H1 (cell line): ENCODE measurements at regions not wholly inside any gene's neighbourhood (a gene's known extent, or its start where the extent isn't known, plus 50 kb on each side); places are given as distances from the start of the nearest gene placed in this dataset.

Experiments
- CTCF ChIA-PET: fragments of 300-600 bp; sonication (Branson Sonifier 250); formaldehyde crosslinking; loops from one replicate; lab custom pipeline; 2021; ENCODE audit not compliant: partially characterized antibody; lab: Charles Lee
- POLR2A ChIA-PET: fragments of 300-600 bp; sonication (Branson Sonifier 250); formaldehyde crosslinking; loops from one replicate; lab custom pipeline; 2021; ENCODE audit warnings: inconsistent platforms; ENCODE audit not compliant: partially characterized antibody; lab: Charles Lee
- DNase-seq, 2 experiments: peaks; one replicate each; pipeline versions ENCODE4 v3.0.0 to v3.0.0-alpha.2; 2010 to 2022; ENCODE audit warnings: low spot score in 2 of 2, low read depth in 1 of 2, mixed read lengths in 1 of 2
- FAIRE-seq: peaks from 2 replicates; lab custom pipeline; 2011; peaks lifted over from hg19 to GRCh38; lab: Jason Lieb, UNC
- H2AFZ ChIP-seq: 2 replicates; pipeline ENCODE4 v1.8.1; 2012; ENCODE audit warnings: low read length, inconsistent platforms
- H2AK5ac ChIP-seq: 2 replicates; pipeline ENCODE4 v1.6.1; 2013; ENCODE audit warnings: low read depth, low read length
- H2BK120ac ChIP-seq: replicated peaks from 2 replicates; pipeline ENCODE3; 2013; ENCODE audit warnings: low read depth, low read length, inconsistent platforms
- H2BK12ac ChIP-seq: 2 replicates; pipeline ENCODE4 v1.6.1; 2013; ENCODE audit warnings: low read depth, low read length
- H2BK15ac ChIP-seq: 2 replicates; pipeline ENCODE4 v1.6.1; 2013; ENCODE audit warnings: low read length
- H2BK20ac ChIP-seq: 2 replicates; pipeline ENCODE4 v1.6.1; 2013; ENCODE audit warnings: low read length
- H2BK5ac ChIP-seq: 2 replicates; pipeline ENCODE4 v1.6.1; 2013; ENCODE audit warnings: low read depth, low read length
- H3K14ac ChIP-seq: 2 replicates; pipeline ENCODE4 v1.6.1; 2013; ENCODE audit warnings: inconsistent platforms; ENCODE audit not compliant: insufficient read length
- H3K18ac ChIP-seq: 2 replicates; pipeline ENCODE4 v1.6.1; 2013; ENCODE audit warnings: low read length; ENCODE audit errors: extremely low read depth
- H3K23ac ChIP-seq: 2 replicates; pipeline ENCODE4 v1.6.1; 2013; ENCODE audit warnings: inconsistent platforms; ENCODE audit not compliant: insufficient read length
- H3K23me2 ChIP-seq: 2 replicates; pipeline ENCODE4 v1.6.1; 2013; ENCODE audit warnings: low read depth, low read length
- H3K27ac ChIP-seq: 2 replicates; pipeline ENCODE4 v1.6.1; 2011; ENCODE audit warnings: low read depth, low read length, inconsistent platforms
- H3K27me3 ChIP-seq, 4 experiments: replicated peaks in 1 of 4; 1 replicate in 1 of 4; 2 replicates in 3 of 4; pipeline versions ENCODE4 v1.6.1 to v1.8.1; 2011 to 2013; ENCODE audit warnings: low read length in 3 of 4, mild to moderate bottlenecking in 3 of 4, inconsistent platforms in 2 of 4, mixed read lengths in 2 of 4, moderate library complexity in 1 of 4; ENCODE audit not compliant: control insufficient read depth in 3 of 4, insufficient read depth in 3 of 4; ENCODE audit errors: extremely low read depth in 1 of 4
- H3K36me3 ChIP-seq, 4 experiments: 2 replicates each; pipeline versions ENCODE4 v1.6.1 to v1.8.1; 2011 to 2013; ENCODE audit warnings: mild to moderate bottlenecking in 4 of 4, low read length in 3 of 4, moderate library complexity in 2 of 4, control low read depth in 1 of 4, inconsistent platforms in 1 of 4; ENCODE audit not compliant: insufficient read depth in 4 of 4, control insufficient read depth in 2 of 4
- H3K4ac ChIP-seq: replicated peaks from 2 replicates; pipeline ENCODE3; 2013; ENCODE audit warnings: low read length, low read depth, mixed read lengths, inconsistent platforms; ENCODE audit not compliant: insufficient read length
- H3K4me1 ChIP-seq, 4 experiments: replicated peaks in 1 of 4; 1 replicate in 1 of 4; 2 replicates in 3 of 4; pipeline versions ENCODE4 v1.6.1 to v1.8.1; 2011 to 2013; ENCODE audit warnings: low read length in 3 of 4, inconsistent platforms in 2 of 4, mixed read lengths in 1 of 4; ENCODE audit not compliant: insufficient read depth in 4 of 4, control insufficient read depth in 3 of 4
- H3K4me2 ChIP-seq, 2 experiments: 2 replicates each; pipeline versions ENCODE4 v1.6.1 to v1.8.1; 2011 to 2013; ENCODE audit warnings: low read depth in 2 of 2, low read length in 2 of 2, control low read depth in 1 of 2, inconsistent platforms in 1 of 2, mild to moderate bottlenecking in 1 of 2; ENCODE audit not compliant: insufficient read depth in 1 of 2
- H3K4me3 ChIP-seq, 4 experiments: fragments of 200-600, 300-600 bp in 1 of 4; sonication (generic), shearing (Covaris generic), sonication (Bioruptor Twin) in 1 of 4; 2 replicates each; pipeline versions ENCODE4 v1.5.1 to v1.8.1; 2011 to 2016; ENCODE audit warnings: low read length in 4 of 4, low read depth in 3 of 4, control low read depth in 2 of 4, inconsistent platforms in 2 of 4, mild to moderate bottlenecking in 2 of 4, mixed read lengths in 1 of 4, moderate library complexity in 1 of 4; ENCODE audit not compliant: insufficient read depth in 2 of 4; ENCODE audit errors: extremely low read depth in 1 of 4
- H3K56ac ChIP-seq: replicated peaks from 2 replicates; pipeline ENCODE3; 2013; ENCODE audit warnings: low read depth, mild to moderate bottlenecking, mixed read lengths, low read length, inconsistent platforms; ENCODE audit not compliant: insufficient read length
- H3K79me1 ChIP-seq: 2 replicates; pipeline ENCODE4 v1.6.1; 2013; ENCODE audit warnings: low read depth, low read length, control low read depth
- H3K79me2 ChIP-seq, 2 experiments: 2 replicates each; pipeline versions ENCODE4 v1.6.1 to v1.8.1; 2012 to 2013; ENCODE audit warnings: low read length in 2 of 2, mild to moderate bottlenecking in 2 of 2, inconsistent platforms in 1 of 2; ENCODE audit not compliant: insufficient read depth in 2 of 2, control insufficient read depth in 1 of 2
- H3K9ac ChIP-seq, 4 experiments: replicated peaks in 1 of 4; 1 replicate in 1 of 4; 2 replicates in 3 of 4; pipeline versions ENCODE4 v1.6.1 to v1.8.1; 2011 to 2013; ENCODE audit warnings: low read depth in 3 of 4, low read length in 3 of 4, control low read depth in 2 of 4, mild to moderate bottlenecking in 2 of 4, moderate library complexity in 2 of 4, inconsistent platforms in 1 of 4; ENCODE audit errors: extremely low read depth in 1 of 4
- H3K9me3 ChIP-seq, 2 experiments: 2 replicates each; pipeline versions ENCODE4 v1.6.1 to v1.8.1; 2012 to 2013; ENCODE audit warnings: mild to moderate bottlenecking in 2 of 2, moderate library complexity in 2 of 2, control low read depth in 1 of 2, inconsistent platforms in 1 of 2, low read depth in 1 of 2, low read length in 1 of 2, mixed read lengths in 1 of 2; ENCODE audit not compliant: insufficient read depth in 2 of 2
- H4K20me1 ChIP-seq, 2 experiments: replicated peaks in 1 of 2; 2 replicates each; pipeline versions ENCODE3 to v1.8.1; 2011 to 2013; ENCODE audit warnings: inconsistent platforms in 2 of 2, low read length in 2 of 2, mild to moderate bottlenecking in 1 of 2; ENCODE audit not compliant: insufficient read depth in 2 of 2, control insufficient read depth in 1 of 2
- H4K5ac ChIP-seq: 2 replicates; pipeline ENCODE4 v1.6.1; 2013; ENCODE audit warnings: low read length, low read depth, mixed read lengths, inconsistent platforms; ENCODE audit not compliant: insufficient read length
- H4K8ac ChIP-seq: 2 replicates; pipeline ENCODE4 v1.8.0; 2013; ENCODE audit warnings: mild to moderate bottlenecking, moderate library complexity, low read length, inconsistent platforms; ENCODE audit not compliant: insufficient read depth; ENCODE audit errors: extremely low read depth
- H4K91ac ChIP-seq: replicated peaks from 2 replicates; pipeline ENCODE3; 2013; ENCODE audit warnings: low read length, mixed read lengths, inconsistent platforms; ENCODE audit not compliant: insufficient read length
- BRCA1 ChIP-seq: IDR thresholded peaks from 2 replicates; pipeline ENCODE4 v1.6.1; 2012; ENCODE audit warnings: low read depth, low read length, improper control_type of control experiment
- CHD1 ChIP-seq: IDR thresholded peaks from 2 replicates; pipeline ENCODE4 v1.6.1; 2012; ENCODE audit warnings: low read depth, low read length, improper control_type of control experiment
- FOSL1 ChIP-seq: IDR thresholded peaks from 2 replicates; pipeline ENCODE4 v1.6.1; 2011; ENCODE audit warnings: mild to moderate bottlenecking, low read depth, low read length, moderate library complexity; ENCODE audit not compliant: insufficient read depth
- HDAC6 ChIP-seq: IDR thresholded peaks from one replicate; pipeline ENCODE4 v1.7.1; 2012; ENCODE audit warnings: low read depth, mild to moderate bottlenecking, inconsistent platforms, low read length, moderate library complexity
- NRF1 ChIP-seq: IDR thresholded peaks from 2 replicates; pipeline ENCODE4 v1.6.1; 2011; ENCODE audit warnings: mild to moderate bottlenecking, low read depth, low read length, improper control_type of control experiment
- POLR2A ChIP-seq, 2 experiments: IDR thresholded peaks; 1 replicate in 1 of 2; 2 replicates in 1 of 2; pipeline ENCODE4 v1.6.1; 2011; ENCODE audit warnings: low read depth in 2 of 2, low read length in 2 of 2, mild to moderate bottlenecking in 2 of 2; ENCODE audit errors: control extremely low read depth in 1 of 2
- RBBP5 ChIP-seq: IDR thresholded peaks from 2 replicates; pipeline ENCODE4 v1.7.1; 2012; ENCODE audit warnings: low read depth, mild to moderate bottlenecking, inconsistent platforms, low read length, moderate library complexity, borderline replicate concordance
- RNF2 ChIP-seq: fragments of 200-900, 300-1000 bp; sonication (generic); IDR thresholded peaks from 2 replicates; pipeline ENCODE4 v1.7.1; 2016; ENCODE audit warnings: borderline replicate concordance, low read depth, mild to moderate bottlenecking, antibody characterized with exemption, low read length; ENCODE audit not compliant: poor library complexity, severe bottlenecking; ENCODE audit errors: missing control alignments
- SRF ChIP-seq: IDR thresholded peaks from 2 replicates; pipeline ENCODE4 v1.6.1; 2011; ENCODE audit warnings: mild to moderate bottlenecking, low read depth, low read length, moderate library complexity
- TBP ChIP-seq: IDR thresholded peaks from 2 replicates; pipeline ENCODE4 v1.6.1; 2011; ENCODE audit warnings: low read depth, low read length, improper control_type of control experiment
- WGBS, 2 experiments: shearing (Covaris generic) in 1 of 2; methylation state at CpG; one replicate each; pipeline versions ENCODE4 v1.1.6 to v1.1.7; 2013 to 2015; ENCODE audit warnings: low lambda C conversion rate in 2 of 2, mixed read lengths in 2 of 2, inconsistent platforms in 1 of 2, low coverage in 1 of 2, missing lambda C conversion rate in 1 of 2; ENCODE audit not compliant: insufficient replicate concordance in 2 of 2, insufficient coverage in 1 of 2, insufficient read length in 1 of 2; ENCODE audit errors: extremely low coverage in 1 of 2, missing lambda C conversion rate in 1 of 2; 5-methylcytosine and 5-hydroxymethylcytosine counted together
- TF ChIP-seq, protein P1 (sequence below): IDR thresholded peaks from 2 replicates; pipeline ENCODE4 v1.6.1; 2012; ENCODE audit warnings: inconsistent platforms
- TF ChIP-seq, protein P2 (sequence below), 3 experiments: IDR thresholded peaks; 1 replicate in 2 of 3; 2 replicates in 1 of 3; pipeline versions ENCODE4 v1.5.1 to v1.6.1; 2011; ENCODE audit warnings: low read length in 3 of 3, mild to moderate bottlenecking in 3 of 3, inconsistent platforms in 2 of 3, low read depth in 1 of 3, moderate library complexity in 1 of 3; ENCODE audit not compliant: insufficient read depth in 1 of 3; ENCODE audit errors: control extremely low read depth in 1 of 3

GRCh38 chr18:45221363-45221762, 393.9 kb upstream of the SLC14A2 start:
- Histone ChIP-seq H2BK5ac (no peak overlapping the region), H3K14ac (no peak overlapping the region), H3K23ac (no peak overlapping the region), H3K27ac (no peak overlapping the region), H4K91ac (no peak overlapping the region), H4K8ac (no peak overlapping the region), H3K18ac (no peak overlapping the region), H3K36me3 (no peaks in the 10 kb centered on the region), H3K4ac (no peak overlapping the region), H3K4me3 (no peak overlapping the region), H2BK12ac (no peak overlapping the region), H2BK15ac (no peak overlapping the region), H3K79me2 (no peaks in the 10 kb centered on the region), H4K5ac (no peak overlapping the region), H3K9ac (no peak overlapping the region), H3K23me2 (no peaks in the 10 kb centered on the region), H2BK20ac (no peak overlapping the region), H3K4me1 (no peaks in the 10 kb centered on the region), H2BK120ac (no peak overlapping the region), H3K4me2 (no peak overlapping the region), H3K79me1 (no peaks in the 10 kb centered on the region), H3K27me3 (no peaks in the 10 kb centered on the region), H3K56ac (no peak overlapping the region), H3K9me3 (no peaks in the 10 kb centered on the region), H2AK5ac (no peak overlapping the region), H4K20me1 (no peaks in the 10 kb centered on the region), H2AFZ (no peak overlapping the region)
- FAIRE-seq: no peak
- WGBS, 2 experiments: 87% methylated on average over 5 of the region's 5 CpGs; no CpG with 5 or more reads in 1 of the 2 experiments
- ChIA-PET POLR2A (no interaction called here), CTCF (interaction anchor here (0.8 to 3.4 kb wide), 2 partner anchors 9 to 163 kb away, joined by 3 to 17 read pairs; no protein-coding TSS in a partner anchor)
- DNase-seq: no peak
- TF ChIP-seq CHD1: no peak
- no peak for TF ChIP-seq HDAC6
- no peak for TF ChIP-seq POLR2A (IDR thresholded peaks at IDR 0.05; ENCODE audit: control extremely low read depth in 1 of 2, low read depth in 2 of 2, low read length in 2 of 2)
- TF ChIP-seq, protein P1, sequence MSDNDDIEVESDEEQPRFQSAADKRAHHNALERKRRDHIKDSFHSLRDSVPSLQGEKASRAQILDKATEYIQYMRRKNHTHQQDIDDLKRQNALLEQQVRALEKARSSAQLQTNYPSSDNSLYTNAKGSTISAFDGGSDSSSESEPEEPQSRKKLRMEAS: no peak
- TF ChIP-seq, protein P2, sequence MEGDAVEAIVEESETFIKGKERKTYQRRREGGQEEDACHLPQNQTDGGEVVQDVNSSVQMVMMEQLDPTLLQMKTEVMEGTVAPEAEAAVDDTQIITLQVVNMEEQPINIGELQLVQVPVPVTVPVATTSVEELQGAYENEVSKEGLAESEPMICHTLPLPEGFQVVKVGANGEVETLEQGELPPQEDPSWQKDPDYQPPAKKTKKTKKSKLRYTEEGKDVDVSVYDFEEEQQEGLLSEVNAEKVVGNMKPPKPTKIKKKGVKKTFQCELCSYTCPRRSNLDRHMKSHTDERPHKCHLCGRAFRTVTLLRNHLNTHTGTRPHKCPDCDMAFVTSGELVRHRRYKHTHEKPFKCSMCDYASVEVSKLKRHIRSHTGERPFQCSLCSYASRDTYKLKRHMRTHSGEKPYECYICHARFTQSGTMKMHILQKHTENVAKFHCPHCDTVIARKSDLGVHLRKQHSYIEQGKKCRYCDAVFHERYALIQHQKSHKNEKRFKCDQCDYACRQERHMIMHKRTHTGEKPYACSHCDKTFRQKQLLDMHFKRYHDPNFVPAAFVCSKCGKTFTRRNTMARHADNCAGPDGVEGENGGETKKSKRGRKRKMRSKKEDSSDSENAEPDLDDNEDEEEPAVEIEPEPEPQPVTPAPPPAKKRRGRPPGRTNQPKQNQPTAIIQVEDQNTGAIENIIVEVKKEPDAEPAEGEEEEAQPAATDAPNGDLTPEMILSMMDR (IDR thresholded peaks at IDR 0.05; ENCODE audit: control extremely low read depth in 1 of 3, insufficient read depth in 1 of 3, low read depth in 1 of 3, low read length in 3 of 3): no peak
- no peak for TF ChIP-seq TBP
- no peak for TF ChIP-seq RNF2
- TF ChIP-seq BRCA1: no peak
- TF ChIP-seq NRF1: no peak
- TF ChIP-seq FOSL1: no peak
- TF ChIP-seq SRF: no peak
- TF ChIP-seq RBBP5: no peak
